ENCODE measurements at regions not wholly inside any gene's neighbourhood (a gene's known extent, or its start where the extent isn't known, plus 50 kb on each side); places are given as distances from the start of the nearest gene placed in this dataset.

GRCh38 chr2:238667008-238667407 is 180.9 kb upstream of the TWIST2 start:
- no peak overlapping the region for H3K4me3 ChIP-seq (ENCODE audit: low read depth, low read length)
- no peak for DNase-seq (ENCODE audit: low read depth, low spot score)
- ChIA-PET POLR2A (no interaction called here), CTCF (no interaction called here)
- TF ChIP-seq, protein P1, sequence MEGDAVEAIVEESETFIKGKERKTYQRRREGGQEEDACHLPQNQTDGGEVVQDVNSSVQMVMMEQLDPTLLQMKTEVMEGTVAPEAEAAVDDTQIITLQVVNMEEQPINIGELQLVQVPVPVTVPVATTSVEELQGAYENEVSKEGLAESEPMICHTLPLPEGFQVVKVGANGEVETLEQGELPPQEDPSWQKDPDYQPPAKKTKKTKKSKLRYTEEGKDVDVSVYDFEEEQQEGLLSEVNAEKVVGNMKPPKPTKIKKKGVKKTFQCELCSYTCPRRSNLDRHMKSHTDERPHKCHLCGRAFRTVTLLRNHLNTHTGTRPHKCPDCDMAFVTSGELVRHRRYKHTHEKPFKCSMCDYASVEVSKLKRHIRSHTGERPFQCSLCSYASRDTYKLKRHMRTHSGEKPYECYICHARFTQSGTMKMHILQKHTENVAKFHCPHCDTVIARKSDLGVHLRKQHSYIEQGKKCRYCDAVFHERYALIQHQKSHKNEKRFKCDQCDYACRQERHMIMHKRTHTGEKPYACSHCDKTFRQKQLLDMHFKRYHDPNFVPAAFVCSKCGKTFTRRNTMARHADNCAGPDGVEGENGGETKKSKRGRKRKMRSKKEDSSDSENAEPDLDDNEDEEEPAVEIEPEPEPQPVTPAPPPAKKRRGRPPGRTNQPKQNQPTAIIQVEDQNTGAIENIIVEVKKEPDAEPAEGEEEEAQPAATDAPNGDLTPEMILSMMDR (IDR thresholded peaks at IDR 0.05; ENCODE audit: insufficient read depth, low read length, missing control alignments): no peak

DNA sequence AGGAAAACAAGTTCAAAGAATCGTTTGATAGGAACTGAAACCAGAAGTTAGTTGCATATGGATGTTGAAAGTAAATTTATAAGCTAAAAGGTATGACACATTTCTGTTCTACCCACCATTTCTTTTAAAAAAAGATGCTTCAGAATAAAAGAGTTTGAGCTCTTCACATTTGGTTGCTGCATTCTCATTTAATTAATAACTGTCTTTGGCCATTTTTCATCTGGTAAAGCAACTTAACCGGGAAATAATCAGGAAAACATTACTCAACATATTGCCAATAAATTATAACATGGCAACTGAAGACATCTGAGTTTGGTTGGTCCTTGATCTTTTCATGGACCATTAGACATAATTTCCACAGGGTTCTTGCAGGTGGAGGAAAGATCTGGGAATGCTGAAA is 180.2 kb upstream of the TWIST2 start:
- no peak overlapping the region for H3K4me3 ChIP-seq (ENCODE audit: low read depth, low read length)

DNA sequence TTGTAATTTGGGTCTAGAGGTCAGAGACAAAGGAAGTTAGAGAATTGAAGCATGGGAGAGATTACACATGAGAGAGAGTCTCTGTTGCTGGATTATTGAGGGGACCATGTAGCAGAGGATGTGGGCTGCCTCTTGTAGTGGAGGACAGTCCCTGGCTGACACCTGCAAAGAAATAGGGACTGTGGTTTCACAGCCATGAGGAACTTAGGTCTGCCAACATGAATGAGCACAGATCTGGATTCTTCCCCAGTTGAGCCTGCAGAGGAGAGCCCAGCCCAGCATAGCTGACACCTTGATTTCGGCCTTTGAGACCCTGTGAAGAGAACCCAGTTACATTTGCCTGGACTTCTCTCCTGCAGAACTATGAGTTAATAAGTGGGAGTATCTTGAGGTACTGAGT is 179.5 kb upstream of the TWIST2 start:
- POLR2A ChIA-PET: no interaction called here
- TF ChIP-seq, protein P1 (IDR thresholded peaks at IDR 0.05; ENCODE audit: insufficient read depth, low read length, missing control alignments): no peak
- CTCF ChIA-PET: no interaction called here
- H3K4me3 ChIP-seq (ENCODE audit: low read depth, low read length): no peak overlapping the region
- no peak for DNase-seq (ENCODE audit: low read depth, low spot score)

More for the DNA sequence above, 180.2 kb upstream of the TWIST2 start:
- CTCF ChIA-PET: no interaction called here
- TF ChIP-seq, protein P1 (IDR thresholded peaks at IDR 0.05; ENCODE audit: insufficient read depth, low read length, missing control alignments): no peak
- DNase-seq (ENCODE audit: low read depth, low spot score): no peak
- POLR2A ChIA-PET: no interaction called here

DNA sequence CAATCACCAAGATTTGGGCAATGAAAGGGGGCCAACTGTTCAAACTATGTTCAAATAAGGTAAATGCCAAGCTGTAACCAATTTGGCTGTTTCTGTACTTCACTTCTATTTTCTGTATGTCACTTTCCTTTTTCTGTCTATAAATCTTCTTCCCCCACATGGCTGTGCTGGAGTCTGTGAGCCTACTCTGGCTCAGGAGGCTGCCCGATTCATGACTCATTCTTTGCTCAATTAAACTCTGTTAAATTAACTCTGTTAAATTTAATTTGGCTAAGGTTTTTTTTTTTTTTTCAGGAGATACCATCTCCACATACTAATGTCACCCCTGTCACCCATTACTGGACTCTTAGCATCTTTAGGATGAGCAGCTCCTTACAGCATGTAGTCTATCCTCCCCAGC is 178.8 kb upstream of the TWIST2 start:
- POLR2A ChIA-PET: no interaction called here
- CTCF ChIA-PET: no interaction called here
- TF ChIP-seq, protein P1 (IDR thresholded peaks at IDR 0.05; ENCODE audit: insufficient read depth, low read length, missing control alignments): no peak
- no peak overlapping the region for H3K4me3 ChIP-seq (ENCODE audit: low read depth, low read length)
- no peak for DNase-seq (ENCODE audit: low read depth, low spot score)

DNA sequence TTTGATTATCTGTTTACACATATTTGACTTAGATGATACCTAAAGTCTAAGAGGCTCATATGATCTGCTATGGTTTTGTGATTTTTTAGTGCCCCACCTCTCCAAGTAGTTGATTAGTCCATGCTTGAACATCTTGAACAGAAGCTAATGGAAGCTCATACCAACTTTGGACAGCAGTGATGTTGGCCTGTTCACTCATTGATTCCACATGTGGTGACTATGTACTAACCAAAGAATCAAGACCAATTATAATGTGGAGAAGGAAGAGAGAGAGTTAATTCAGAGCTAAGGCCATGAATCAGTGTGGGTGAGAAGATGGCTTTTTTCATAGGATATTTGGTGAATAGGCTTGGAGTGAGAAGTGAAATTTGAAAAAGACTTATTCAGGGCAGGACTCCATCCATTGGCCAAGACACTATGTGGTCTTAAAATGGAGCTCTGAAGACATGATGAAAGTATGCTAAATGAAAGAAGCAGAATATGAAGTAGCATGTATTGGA is 178.3 kb upstream of the TWIST2 start:
- ChIA-PET POLR2A (no interaction called here), CTCF (no interaction called here)
- TF ChIP-seq, protein P1 (IDR thresholded peaks at IDR 0.05; ENCODE audit: insufficient read depth, low read length, missing control alignments): no peak
- no peak for DNase-seq (ENCODE audit: low read depth, low spot score)
- H3K4me3 ChIP-seq (ENCODE audit: low read depth, low read length): no peak overlapping the region

- CTCF ChIA-PET: no interaction called here
- TF ChIP-seq, protein P1 (IDR thresholded peaks at IDR 0.05; ENCODE audit: insufficient read depth, low read length, missing control alignments): no peak
- POLR2A ChIA-PET: no interaction called here
Measured at GRCh38 chr2:238670111-238670585, 177.7 kb upstream of the TWIST2 start.

More at GRCh38 chr2:238670111-238670585, 177.7 kb upstream of the TWIST2 start:
- no peak overlapping the region for H3K4me3 ChIP-seq (ENCODE audit: low read depth, low read length)
- no peak for DNase-seq (ENCODE audit: low read depth, low spot score)
